ENCODE measurements at regions not wholly inside any gene's neighbourhood (a gene's known extent, or its start where the extent isn't known, plus 50 kb on each side); places are given as distances from the start of the nearest gene placed in this dataset.

GRCh38 chr7:46135557-46135956, 214.5 kb upstream of the IGFBP3 start:
- TF ChIP-seq CTCF (conservative IDR thresholded peaks at IDR 0.05; ENCODE audit: low read depth in 2 of 2) (no peak), EZH2phosphoT487 (IDR thresholded peaks at IDR 0.05; ENCODE audit: unreplicated experiment) (no peak), EZH2 (IDR thresholded peaks at IDR 0.05; ENCODE audit: low read depth, unreplicated experiment) (no peak), NANOG (IDR thresholded peaks at IDR 0.05; ENCODE audit: borderline replicate concordance) (no peak), ZNF114 (CRISPR knock-in tag; IDR thresholded peaks at IDR 0.05) (no peak), REST (IDR thresholded peaks at IDR 0.05; ENCODE audit: unreplicated experiment) (no peak)
